ENCODE measurements at regions not wholly inside any gene's neighbourhood (a gene's known extent, or its start where the extent isn't known, plus 50 kb on each side); places are given as distances from the start of the nearest gene placed in this dataset.

DNA sequence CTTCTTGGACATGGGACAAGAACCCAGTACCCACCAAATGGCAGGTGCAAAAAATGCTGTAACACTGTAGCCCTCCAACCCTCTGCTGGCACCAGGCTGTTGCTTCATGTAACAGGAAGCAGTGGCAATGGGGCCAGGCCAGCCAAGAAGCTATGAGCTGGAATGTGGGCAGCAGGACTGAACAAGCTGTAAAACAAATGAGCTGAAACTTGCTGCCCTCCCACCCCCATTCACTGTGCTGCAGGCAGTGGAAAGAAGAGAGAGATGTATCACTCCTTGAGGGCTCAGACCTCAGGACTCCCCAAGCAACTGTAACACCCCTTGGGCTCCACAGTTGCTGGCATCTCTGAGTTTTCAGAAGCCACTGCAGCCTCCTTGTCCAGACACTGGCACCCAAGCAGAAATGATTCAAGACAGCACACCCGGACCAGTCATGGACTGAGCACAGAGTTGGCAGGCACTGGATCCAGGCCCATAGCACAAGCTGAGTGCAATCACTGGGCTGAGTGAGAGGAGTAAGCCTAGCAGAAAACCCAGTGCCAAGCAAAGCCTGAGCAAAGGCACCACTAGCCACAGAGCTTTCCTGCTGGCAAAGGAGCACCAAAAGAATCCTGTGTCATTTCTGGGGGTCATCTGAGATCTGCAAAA lies 321.4 kb upstream of the CXADR start:
- H3K9me3 ChIP-seq = no peaks in the 10 kb centered on the region
- ATAC-seq = no peak
- in situ Hi-C loops (cut with MboI; ENCODE audit: low sequenced_read_pairs in 4 of 4) (no loop called here), intact Hi-C loops (cut with DNase I; ENCODE audit: low total_unique reads) (no loop called here)
- no peak overlapping the region for H3K27ac ChIP-seq
- no peaks in the 10 kb centered on the region for H3K4me1 ChIP-seq
- TF ChIP-seq POLR2A (IDR thresholded peaks at IDR 0.05) (no peak), CTCF (IDR thresholded peaks at IDR 0.05 in 4 of 5, conservative IDR thresholded peaks at IDR 0.05 in 1 of 5) (no peak)
- H3K27me3 ChIP-seq = no peaks in the 10 kb centered on the region
- no peak for DNase-seq
- no peak overlapping the region for H3K4me3 ChIP-seq
- H3K36me3 ChIP-seq = no peaks in the 10 kb centered on the region

DNA sequence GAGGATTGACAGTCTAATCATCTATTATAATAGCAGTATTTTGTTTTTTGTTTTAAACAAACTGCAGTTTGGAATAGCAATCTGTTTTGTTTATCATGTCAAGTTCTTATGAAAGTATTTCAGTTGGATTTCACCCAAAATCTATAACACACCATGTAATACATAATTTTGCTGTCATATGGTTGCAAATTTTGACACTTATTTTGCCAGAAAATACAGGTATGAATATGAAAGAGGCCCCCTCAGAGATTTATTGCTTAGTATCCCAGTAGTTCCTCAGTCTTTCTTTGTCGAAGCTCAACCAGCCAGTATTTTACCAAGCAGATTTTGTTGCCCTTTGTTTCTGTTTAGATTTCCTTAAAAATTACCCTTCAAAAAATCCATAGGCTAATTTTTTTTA lies 317.5 kb upstream of the CXADR start:
- intact Hi-C loops (cut with DNase I; ENCODE audit: low total_unique reads) = no loop called here
- no peaks in the 10 kb centered on the region for H3K27me3 ChIP-seq
- H3K4me1 ChIP-seq = no peaks in the 10 kb centered on the region
- no peaks in the 10 kb centered on the region for H3K36me3 ChIP-seq
- ATAC-seq = no peak
- no peaks in the 10 kb centered on the region for H3K9me3 ChIP-seq
- DNase-seq = no peak
- no peak overlapping the region for H3K4me3 ChIP-seq
- no peak for TF ChIP-seq CTCF (IDR thresholded peaks at IDR 0.05 in 4 of 5, conservative IDR thresholded peaks at IDR 0.05 in 1 of 5)
- TF ChIP-seq POLR2A (IDR thresholded peaks at IDR 0.05) = no peak
- no peak overlapping the region for H3K27ac ChIP-seq
- in situ Hi-C loops (cut with MboI; ENCODE audit: low sequenced_read_pairs in 4 of 4) = no loop called here

DNA sequence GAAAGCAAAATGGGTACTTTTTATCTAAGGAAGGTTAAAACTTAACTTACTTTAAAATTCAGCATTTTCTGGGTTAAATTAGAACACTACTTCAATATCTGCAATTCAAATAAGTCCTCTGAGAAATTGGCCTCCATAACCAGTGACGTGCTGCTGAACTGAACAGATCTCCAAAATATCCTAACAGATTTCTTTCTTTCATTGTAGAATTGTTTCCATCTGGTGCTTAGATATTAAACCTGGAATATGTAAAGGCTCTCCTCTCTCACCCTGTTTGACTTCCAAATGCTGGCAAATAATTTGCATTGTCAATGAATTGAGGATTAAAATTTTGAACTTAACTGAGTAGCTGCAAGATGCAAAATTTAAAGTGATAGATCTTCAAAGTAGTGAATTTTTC lies 316.9 kb upstream of the CXADR start:
- in situ Hi-C loops (cut with MboI; ENCODE audit: low sequenced_read_pairs in 4 of 4) = no loop called here
- Histone ChIP-seq H3K4me3 (no peak overlapping the region), H3K27me3 (no peaks in the 10 kb centered on the region), H3K36me3 (no peaks in the 10 kb centered on the region), H3K4me1 (no peaks in the 10 kb centered on the region), H3K9me3 (no peaks in the 10 kb centered on the region), H3K27ac (no peak overlapping the region)
- no peak for DNase-seq
- intact Hi-C loops (cut with DNase I; ENCODE audit: low total_unique reads) = no loop called here
- TF ChIP-seq CTCF (IDR thresholded peaks at IDR 0.05 in 4 of 5, conservative IDR thresholded peaks at IDR 0.05 in 1 of 5) = no peak
- TF ChIP-seq POLR2A (IDR thresholded peaks at IDR 0.05) = no peak
- no peak for ATAC-seq

DNA sequence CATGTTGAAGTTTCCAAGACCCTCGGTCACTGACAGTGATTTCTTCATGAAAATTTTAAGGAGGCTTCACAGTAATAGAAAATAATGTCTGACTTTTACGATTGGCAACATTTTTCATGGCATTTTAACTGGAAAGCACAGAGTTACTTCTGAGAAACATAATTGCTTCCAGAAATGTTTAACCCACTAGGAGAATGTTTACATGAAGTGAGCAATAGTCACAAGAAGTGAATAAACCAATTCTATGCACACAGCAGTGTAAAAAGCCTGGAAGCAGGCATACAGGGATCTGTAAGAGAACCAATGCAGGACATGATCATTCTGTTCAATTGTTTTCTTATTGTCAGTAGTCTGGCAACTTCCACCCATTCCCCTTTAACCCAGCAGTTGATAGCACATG lies 316.2 kb upstream of the CXADR start:
- in situ Hi-C loops (cut with MboI; ENCODE audit: low sequenced_read_pairs in 4 of 4) (no loop called here), intact Hi-C loops (cut with DNase I; ENCODE audit: low total_unique reads) (no loop called here)
- ATAC-seq (no peak), DNase-seq (no peak)
- H3K27ac ChIP-seq = no peak overlapping the region
- H3K4me1 ChIP-seq = no peaks in the 10 kb centered on the region
- no peaks in the 10 kb centered on the region for H3K27me3 ChIP-seq
- no peaks in the 10 kb centered on the region for H3K9me3 ChIP-seq
- TF ChIP-seq POLR2A (IDR thresholded peaks at IDR 0.05) (no peak), CTCF (IDR thresholded peaks at IDR 0.05 in 4 of 5, conservative IDR thresholded peaks at IDR 0.05 in 1 of 5) (no peak)
- H3K4me3 ChIP-seq = no peak overlapping the region
- no peaks in the 10 kb centered on the region for H3K36me3 ChIP-seq

GRCh38 chr21:17197996-17198395 lies 314.8 kb upstream of the CXADR start:
- Histone ChIP-seq H3K36me3 (no peaks in the 10 kb centered on the region), H3K4me1 (no peaks in the 10 kb centered on the region), H3K27ac (no peak overlapping the region), H3K9me3 (no peaks in the 10 kb centered on the region), H3K4me3 (no peak overlapping the region), H3K27me3 (no peaks in the 10 kb centered on the region)
- intact Hi-C loops (cut with DNase I; ENCODE audit: low total_unique reads) = no loop called here
- no peak for DNase-seq
- no peak for ATAC-seq
- in situ Hi-C loops (cut with MboI; ENCODE audit: low sequenced_read_pairs in 4 of 4) = no loop called here
- no peak for TF ChIP-seq POLR2A (IDR thresholded peaks at IDR 0.05)
- no peak for TF ChIP-seq CTCF (IDR thresholded peaks at IDR 0.05 in 4 of 5, conservative IDR thresholded peaks at IDR 0.05 in 1 of 5)

Measured in gastrocnemius medialis (tissue), 4 donors.